Stimulated activated memory B cell treated with anti-CD40 and anti-IgM and Interleukin-4, amounts not matched to agents 10 μg/mL and 1 μg/mL and 100 μg/mL, for 72 hours (primary cell): ENCODE measurements at regions not wholly inside any gene's neighbourhood (a gene's known extent, or its start where the extent isn't known, plus 50 kb on each side); places are given as distances from the start of the nearest gene placed in this dataset.

Source experiments
- ATAC-seq: fragments of 150-1000 bp; cut with Tn5 transposase; 2 replicates; pipeline ENCODE4 v1.10.0; 2021
- H3K27ac Mint-ChIP-seq: one replicate; pipeline ENCODE4 v1.8.0; 2022; ENCODE audit warnings: mild to moderate bottlenecking, mixed read lengths
- H3K27me3 Mint-ChIP-seq: one replicate; pipeline ENCODE4 v1.8.0; 2022; ENCODE audit warnings: mixed read lengths
- H3K36me3 Mint-ChIP-seq: one replicate; pipeline ENCODE4 v1.8.0; 2022; ENCODE audit warnings: mixed read lengths
- H3K4me1 Mint-ChIP-seq: one replicate; pipeline ENCODE4 v1.8.0; 2022; ENCODE audit warnings: mixed read lengths
- H3K4me3 Mint-ChIP-seq: one replicate; pipeline ENCODE4 v1.8.0; 2022; ENCODE audit warnings: mild to moderate bottlenecking, moderate library complexity, mixed read lengths
- H3K9me3 Mint-ChIP-seq: one replicate; pipeline ENCODE4 v1.8.0; 2022; ENCODE audit warnings: mixed read lengths

- Mint-ChIP-seq H3K4me3 (no peak overlapping the region), H3K27me3 (no peaks in the 10 kb centered on the region), H3K4me1 (no peaks in the 10 kb centered on the region), H3K27ac (no peak overlapping the region), H3K9me3 (no peaks in the 10 kb centered on the region), H3K36me3 (no peaks in the 10 kb centered on the region)
- ATAC-seq, result no peak
These were observed 231.3 kb upstream of the ZC3H15 start for GRCh38 chr2:186254759-186255158.

- no peak overlapping the region for H3K27ac Mint-ChIP-seq
- H3K9me3 Mint-ChIP-seq, result no peaks in the 10 kb centered on the region
- no peaks in the 10 kb centered on the region for H3K4me1 Mint-ChIP-seq
- no peaks in the 10 kb centered on the region for H3K27me3 Mint-ChIP-seq
- no peaks in the 10 kb centered on the region for H3K36me3 Mint-ChIP-seq
- ATAC-seq, result no peak
- no peak overlapping the region for H3K4me3 Mint-ChIP-seq
These were observed 230.2 kb upstream of the ZC3H15 start for GRCh38 chr2:186255823-186256222.

- peaks cover 3% of the 10 kb centered on the region for H3K36me3 Mint-ChIP-seq
- H3K9me3 Mint-ChIP-seq, result peaks cover 1% of the 10 kb centered on the region
- H3K27me3 Mint-ChIP-seq, result no peaks in the 10 kb centered on the region
- H3K4me3 Mint-ChIP-seq, result no peak overlapping the region
- H3K4me1 Mint-ChIP-seq, result no peaks in the 10 kb centered on the region
- no peak overlapping the region for H3K27ac Mint-ChIP-seq
- ATAC-seq, result peak; percentile 20
These were observed 229.5 kb upstream of the ZC3H15 start for GRCh38 chr2:186256540-186256939.

- H3K9me3 Mint-ChIP-seq, result peaks cover 5% of the 10 kb centered on the region
- no peaks in the 10 kb centered on the region for H3K4me1 Mint-ChIP-seq
- peaks cover 20% of the 10 kb centered on the region for H3K36me3 Mint-ChIP-seq
- ATAC-seq, result no peak
- no peak overlapping the region for H3K4me3 Mint-ChIP-seq
- no peak overlapping the region for H3K27ac Mint-ChIP-seq
- no peaks in the 10 kb centered on the region for H3K27me3 Mint-ChIP-seq
These were observed 222.3 kb upstream of the ZC3H15 start for GRCh38 chr2:186263673-186264250.

- no peak for ATAC-seq
- Mint-ChIP-seq H3K27ac (no peak overlapping the region), H3K27me3 (no peaks in the 10 kb centered on the region), H3K4me3 (no peak overlapping the region), H3K36me3 (peaks cover 8% of the 10 kb centered on the region), H3K4me1 (no peaks in the 10 kb centered on the region), H3K9me3 (peaks cover 6% of the 10 kb centered on the region)
These were observed 216.5 kb upstream of the ZC3H15 start for GRCh38 chr2:186269536-186269935.

- H3K9me3 Mint-ChIP-seq, result peaks cover 3% of the 10 kb centered on the region
- no peaks in the 10 kb centered on the region for H3K4me1 Mint-ChIP-seq
- no peak for ATAC-seq
- H3K27ac Mint-ChIP-seq, result no peak overlapping the region
- no peaks in the 10 kb centered on the region for H3K27me3 Mint-ChIP-seq
- H3K36me3 Mint-ChIP-seq, result peaks cover 23% of the 10 kb centered on the region
- no peak overlapping the region for H3K4me3 Mint-ChIP-seq
These were observed 212.1 kb upstream of the ZC3H15 start for GRCh38 chr2:186273953-186274352.

- no peaks in the 10 kb centered on the region for H3K27me3 Mint-ChIP-seq
These were observed 211.0 kb upstream of the ZC3H15 start for GRCh38 chr2:186274936-186275575.

GRCh38 chr2:186276909-186277308 is 209.2 kb upstream of the ZC3H15 start:
- no peak overlapping the region for H3K4me3 Mint-ChIP-seq
- H3K4me1 Mint-ChIP-seq, result no peaks in the 10 kb centered on the region
- H3K9me3 Mint-ChIP-seq, result peaks cover 6% of the 10 kb centered on the region
- H3K27ac Mint-ChIP-seq, result no peak overlapping the region
- peaks cover 32% of the 10 kb centered on the region for H3K36me3 Mint-ChIP-seq
- ATAC-seq, result no peak
- no peaks in the 10 kb centered on the region for H3K27me3 Mint-ChIP-seq

More at GRCh38 chr2:186274936-186275575, 211.0 kb upstream of the ZC3H15 start:
- H3K36me3 Mint-ChIP-seq, result peaks cover 23% of the 10 kb centered on the region
- no peak overlapping the region for H3K27ac Mint-ChIP-seq
- ATAC-seq, result no peak
- peaks cover 4% of the 10 kb centered on the region for H3K9me3 Mint-ChIP-seq
- no peak overlapping the region for H3K4me3 Mint-ChIP-seq
- H3K4me1 Mint-ChIP-seq, result no peaks in the 10 kb centered on the region

GRCh38 chr2:186281726-186282125 is 204.3 kb upstream of the ZC3H15 start:
- Mint-ChIP-seq H3K4me3 (no peak overlapping the region), H3K36me3 (peaks cover 8% of the 10 kb centered on the region), H3K27me3 (no peaks in the 10 kb centered on the region), H3K27ac (no peak overlapping the region), H3K4me1 (no peaks in the 10 kb centered on the region), H3K9me3 (peaks cover 2% of the 10 kb centered on the region)
- no peak for ATAC-seq

- Mint-ChIP-seq H3K36me3 (peaks cover 23% of the 10 kb centered on the region), H3K4me1 (no peaks in the 10 kb centered on the region), H3K27ac (no peak overlapping the region), H3K27me3 (no peaks in the 10 kb centered on the region), H3K9me3 (peaks cover 3% of the 10 kb centered on the region), H3K4me3 (no peak overlapping the region)
- no peak for ATAC-seq
These were observed 191.7 kb upstream of the ZC3H15 start for GRCh38 chr2:186294248-186294888.

- no peaks in the 10 kb centered on the region for H3K4me1 Mint-ChIP-seq
- no peak for ATAC-seq
- no peak overlapping the region for H3K27ac Mint-ChIP-seq
- no peaks in the 10 kb centered on the region for H3K27me3 Mint-ChIP-seq
- peaks cover 31% of the 10 kb centered on the region for H3K36me3 Mint-ChIP-seq
- H3K4me3 Mint-ChIP-seq, result no peak overlapping the region
- no peaks in the 10 kb centered on the region for H3K9me3 Mint-ChIP-seq
These were observed 186.4 kb upstream of the ZC3H15 start for GRCh38 chr2:186299610-186300009.

- Mint-ChIP-seq H3K27ac (no peak overlapping the region), H3K9me3 (no peaks in the 10 kb centered on the region), H3K27me3 (no peaks in the 10 kb centered on the region), H3K4me3 (no peak overlapping the region), H3K4me1 (no peaks in the 10 kb centered on the region), H3K36me3 (peaks cover 37% of the 10 kb centered on the region)
- no peak for ATAC-seq
These were observed 183.8 kb upstream of the ZC3H15 start for GRCh38 chr2:186302263-186302662.

GRCh38 chr2:186303091-186303490 is 183.0 kb upstream of the ZC3H15 start:
- no peak for ATAC-seq
- H3K9me3 Mint-ChIP-seq, result no peaks in the 10 kb centered on the region
- H3K36me3 Mint-ChIP-seq, result peaks cover 42% of the 10 kb centered on the region
- H3K27me3 Mint-ChIP-seq, result no peaks in the 10 kb centered on the region
- no peak overlapping the region for H3K4me3 Mint-ChIP-seq
- no peak overlapping the region for H3K27ac Mint-ChIP-seq
- no peaks in the 10 kb centered on the region for H3K4me1 Mint-ChIP-seq

GRCh38 chr2:186304064-186304463 is 182.0 kb upstream of the ZC3H15 start:
- Mint-ChIP-seq H3K4me1 (no peaks in the 10 kb centered on the region), H3K4me3 (no peak overlapping the region), H3K27me3 (no peaks in the 10 kb centered on the region), H3K9me3 (no peaks in the 10 kb centered on the region), H3K36me3 (peaks cover 36% of the 10 kb centered on the region), H3K27ac (no peak overlapping the region)
- no peak for ATAC-seq

GRCh38 chr2:186306754-186307153 is 179.3 kb upstream of the ZC3H15 start:
- Mint-ChIP-seq H3K4me1 (no peaks in the 10 kb centered on the region), H3K36me3 (peaks cover 45% of the 10 kb centered on the region), H3K9me3 (peaks cover 3% of the 10 kb centered on the region), H3K27me3 (no peaks in the 10 kb centered on the region), H3K27ac (no peak overlapping the region), H3K4me3 (no peak overlapping the region)
- ATAC-seq, result no peak

GRCh38 chr2:186307871-186308270 is 178.2 kb upstream of the ZC3H15 start:
- ATAC-seq, result no peak
- Mint-ChIP-seq H3K27me3 (no peaks in the 10 kb centered on the region), H3K4me3 (no peak overlapping the region), H3K27ac (no peak overlapping the region), H3K4me1 (no peaks in the 10 kb centered on the region), H3K9me3 (peaks cover 3% of the 10 kb centered on the region), H3K36me3 (peaks cover 56% of the 10 kb centered on the region)
